IMR-90 (cell line): ENCODE measurements at regions not wholly inside any gene's neighbourhood (a gene's known extent, or its start where the extent isn't known, plus 50 kb on each side); places are given as distances from the start of the nearest gene placed in this dataset.

Source experiments
- ATAC-seq: fragments of 200-7000 bp; cut with Tn5 transposase; 2 replicates; pipeline ENCODE4 v1.9.1; 2020; ENCODE audit warnings: low read depth, mild to moderate bottlenecking, moderate library complexity
- BruUV-seq: library from RNA; stranded (reverse); fragments of 400-500 nt; replicated peaks from 2 replicates; lab custom pipeline; 2021; lab: Mats Ljungman, UMichigan
- CTCF ChIA-PET: fragments of 300-600 bp; formaldehyde crosslinking; extraction: SDS; loops from one replicate; lab custom pipeline; 2021; ENCODE audit warnings: antibody characterized with exemption; lab: Yijun Ruan, JAX
- POLR2A ChIA-PET: fragments of 300-600 bp; sonication (Branson Sonifier 250); formaldehyde crosslinking; loops from one replicate; lab custom pipeline; 2022; ENCODE audit warnings: antibody characterized with exemption; ENCODE audit not compliant: unreplicated experiment; lab: Charles Lee
- DNase-seq: peaks from one replicate; pipeline ENCODE4 v3.0.0; 2013
- H2AFZ ChIP-seq: replicated peaks from 2 replicates; pipeline ENCODE3; 2013; ENCODE audit warnings: low read length, mild to moderate bottlenecking; ENCODE audit not compliant: poor library complexity
- H2AK5ac ChIP-seq: 2 replicates; pipeline ENCODE4 v1.6.1; 2013; ENCODE audit warnings: low read depth, low read length, inconsistent platforms
- H2AK9ac ChIP-seq: replicated peaks from 2 replicates; pipeline ENCODE3; 2013; ENCODE audit warnings: mild to moderate bottlenecking, low read depth, low read length, moderate library complexity; ENCODE audit not compliant: poor library complexity
- H2BK120ac ChIP-seq: 2 replicates; pipeline ENCODE4 v1.6.1; 2013; ENCODE audit warnings: low read depth, low read length, inconsistent platforms
- H2BK15ac ChIP-seq: 3 replicates; pipeline ENCODE4 v1.6.1; 2013; ENCODE audit warnings: low read depth, low read length, inconsistent platforms
- H2BK20ac ChIP-seq: 2 replicates; pipeline ENCODE4 v1.6.1; 2013; ENCODE audit warnings: low read depth, mild to moderate bottlenecking, inconsistent platforms, low read length, moderate library complexity
- H2BK5ac ChIP-seq: 2 replicates; pipeline ENCODE4 v1.6.1; 2013; ENCODE audit warnings: mild to moderate bottlenecking, low read depth, low read length, inconsistent platforms; ENCODE audit not compliant: poor library complexity, severe bottlenecking
- H3K14ac ChIP-seq: replicated peaks from 2 replicates; pipeline ENCODE4 v1.6.1; 2013; ENCODE audit warnings: low read depth, low read length, inconsistent platforms
- H3K18ac ChIP-seq: 2 replicates; pipeline ENCODE4 v1.6.1; 2013; ENCODE audit warnings: low read depth, low read length, control low read depth
- H3K23ac ChIP-seq: 2 replicates; pipeline ENCODE4 v1.6.1; 2013; ENCODE audit warnings: low read depth, low read length, inconsistent platforms
- H3K27ac ChIP-seq: 2 replicates; pipeline ENCODE4 v1.5.1; 2013; ENCODE audit warnings: mild to moderate bottlenecking, control low read depth, low read length; ENCODE audit not compliant: insufficient read depth
- H3K27me3 ChIP-seq: 2 replicates; pipeline ENCODE4 v1.6.1; 2013; ENCODE audit warnings: low read length; ENCODE audit not compliant: control insufficient read depth, insufficient read depth
- H3K36me3 ChIP-seq: 2 replicates; pipeline ENCODE4 v1.6.1; 2013; ENCODE audit warnings: low read length, mixed read lengths; ENCODE audit not compliant: control insufficient read depth, insufficient read depth
- H3K4ac ChIP-seq: 2 replicates; pipeline ENCODE4 v1.6.1; 2013; ENCODE audit warnings: low read depth, low read length, inconsistent platforms
- H3K4me1 ChIP-seq: 2 replicates; pipeline ENCODE4 v1.6.1; 2013; ENCODE audit warnings: low read length, mixed read lengths; ENCODE audit not compliant: control insufficient read depth, insufficient read depth
- H3K4me2 ChIP-seq: 2 replicates; pipeline ENCODE4 v1.6.1; 2013; ENCODE audit warnings: low read depth, mild to moderate bottlenecking, control low read depth, low read length, moderate library complexity
- H3K4me3 ChIP-seq: 2 replicates; pipeline ENCODE4 v1.5.1; 2013; ENCODE audit warnings: low read depth, mild to moderate bottlenecking, control low read depth, low read length, moderate library complexity; ENCODE audit not compliant: insufficient read depth
- H3K56ac ChIP-seq: 2 replicates; pipeline ENCODE4 v1.6.1; 2013; ENCODE audit warnings: low read length, inconsistent platforms; ENCODE audit not compliant: insufficient read depth; ENCODE audit errors: extremely low read depth
- H3K79me1 ChIP-seq, 2 experiments: 2 replicates each; pipeline ENCODE4 v1.6.1; 2013; ENCODE audit warnings: low read length in 2 of 2, inconsistent platforms in 1 of 2, low read depth in 1 of 2
- H3K9ac ChIP-seq: 2 replicates; pipeline ENCODE4 v1.6.1; 2013; ENCODE audit warnings: low read depth, low read length, control low read depth
- H3K9me1 ChIP-seq: 2 replicates; pipeline ENCODE4 v1.6.1; 2013; ENCODE audit warnings: low read length, inconsistent platforms; ENCODE audit not compliant: insufficient read depth
- H3K9me3 ChIP-seq: 2 replicates; pipeline ENCODE4 v1.6.1; 2013; ENCODE audit warnings: low read length; ENCODE audit not compliant: control insufficient read depth, insufficient read depth
- H4K20me1 ChIP-seq: 2 replicates; pipeline ENCODE4 v1.6.1; 2013; ENCODE audit warnings: low read length, inconsistent platforms; ENCODE audit not compliant: insufficient read depth
- H4K5ac ChIP-seq: 2 replicates; pipeline ENCODE4 v1.6.1; 2013; ENCODE audit warnings: mild to moderate bottlenecking, low read depth, low read length, control low read depth
- H4K8ac ChIP-seq, 2 experiments: 2 replicates each; pipeline ENCODE4 v1.6.1; 2013; ENCODE audit warnings: low read depth in 2 of 2, low read length in 2 of 2, control low read depth in 1 of 2, inconsistent platforms in 1 of 2
- H4K91ac ChIP-seq: 2 replicates; pipeline ENCODE4 v1.6.1; 2013; ENCODE audit warnings: low read depth, low read length, inconsistent platforms; ENCODE audit not compliant: insufficient read depth
- CEBPB ChIP-seq: IDR thresholded peaks from 2 replicates; pipeline ENCODE4 v1.6.1; 2012; ENCODE audit warnings: low read depth, low read length, improper control_type of control experiment
- CHD1 ChIP-seq: IDR thresholded peaks from 2 replicates; pipeline ENCODE4 v1.6.1; 2012; ENCODE audit warnings: low read depth, low read length, improper control_type of control experiment
- CTCF ChIP-seq: conservative IDR thresholded peaks from 2 replicates; pipeline ENCODE4 v1.5.1; 2012; ENCODE audit warnings: mild to moderate bottlenecking, low read depth, low read length, improper control_type of control experiment
- ELK1 ChIP-seq: fragments of 150-350 bp; IDR thresholded peaks from 2 replicates; pipeline ENCODE4 v1.6.1; 2016; ENCODE audit warnings: low read depth, mild to moderate bottlenecking, low read length, moderate library complexity, borderline replicate concordance
- FOS ChIP-seq: fragments of 150-350 bp; IDR thresholded peaks from 2 replicates; pipeline ENCODE4 v1.6.1; 2016; ENCODE audit warnings: low read depth, low read length
- MAFK ChIP-seq: IDR thresholded peaks from 2 replicates; pipeline ENCODE4 v1.6.1; 2012; ENCODE audit warnings: low read depth, low read length, improper control_type of control experiment
- MAZ ChIP-seq: IDR thresholded peaks from 2 replicates; pipeline ENCODE4 v1.6.1; 2012; ENCODE audit warnings: low read depth, mild to moderate bottlenecking, low read length, improper control_type of control experiment, moderate library complexity, borderline replicate concordance
- MXI1 ChIP-seq: IDR thresholded peaks from 2 replicates; pipeline ENCODE4 v1.6.1; 2012; ENCODE audit warnings: low read depth, mild to moderate bottlenecking, low read length, moderate library complexity, borderline replicate concordance
- NFE2L2 ChIP-seq: fragments of 150-350 bp; IDR thresholded peaks from 2 replicates; pipeline ENCODE4 v1.6.1; 2016; ENCODE audit warnings: low read depth, mild to moderate bottlenecking, low read length
- POLR2A ChIP-seq: IDR thresholded peaks from 2 replicates; pipeline ENCODE4 v1.6.1; 2012; ENCODE audit warnings: mild to moderate bottlenecking, low read depth, low read length
- RCOR1 ChIP-seq: IDR thresholded peaks from 2 replicates; pipeline ENCODE4 v1.6.1; 2012; ENCODE audit warnings: mild to moderate bottlenecking, low read length, improper control_type of control experiment; ENCODE audit not compliant: insufficient replicate concordance
- RFX5 ChIP-seq: IDR thresholded peaks from 2 replicates; pipeline ENCODE4 v1.8.0; 2012; ENCODE audit warnings: low read depth, mild to moderate bottlenecking, low read length, moderate library complexity
- SMC3 ChIP-seq: fragments of 150-350 bp; IDR thresholded peaks from 2 replicates; pipeline ENCODE4 v1.6.1; 2016; ENCODE audit warnings: low read depth, mild to moderate bottlenecking, antibody characterized with exemption, low read length, moderate library complexity
- WGBS, 2 experiments: methylation state at CpG; one replicate each; pipeline versions ENCODE4 v1.1.5 to v1.1.7; 2013; ENCODE audit warnings: missing lambda C conversion rate in 2 of 2; ENCODE audit not compliant: insufficient read length in 1 of 2; ENCODE audit errors: extremely low coverage in 2 of 2; 5-methylcytosine and 5-hydroxymethylcytosine counted together
- dilution Hi-C: fragments of 300-500 bp; cut with HindIII; formaldehyde crosslinking; loops from one replicate; pipeline ENCODE4 v1.14.3; 2018; ENCODE audit warnings: low sequenced_read_pairs; ENCODE audit not compliant: unreplicated experiment
- in situ Hi-C: fragments of 300-500 bp; cut with MboI; formaldehyde crosslinking; loops from 3 replicates; pipeline ENCODE4 v1.14.3; 2019; ENCODE audit warnings: low sequenced_read_pairs, inconsistent platforms, mixed read lengths
- intact Hi-C: fragments of 100-400 bp; cut with micrococcal nuclease; formaldehyde crosslinking; loops from 2 replicates; pipeline ENCODE4 v1.10.0; 2022
- TF ChIP-seq, protein P1 (sequence below): fragments of 150-350 bp; IDR thresholded peaks from 2 replicates; pipeline ENCODE4 v1.6.1; 2017; ENCODE audit warnings: mild to moderate bottlenecking, antibody characterized with exemption, low read length, low read depth

- Histone ChIP-seq H4K8ac (no peak overlapping the region), H2AK5ac (no peak overlapping the region), H2AK9ac (no peak overlapping the region), H3K4me3 (no peak overlapping the region), H3K79me1 (no peaks in the 10 kb centered on the region), H3K4me1 (no peaks in the 10 kb centered on the region), H3K23ac (no peak overlapping the region), H4K5ac (no peak overlapping the region), H3K18ac (no peak overlapping the region), H3K9ac (no peak overlapping the region), H2BK5ac (no peak overlapping the region), H4K91ac (no peak overlapping the region), H3K56ac (no peak overlapping the region), H3K36me3 (no peaks in the 10 kb centered on the region), H2BK15ac (no peak overlapping the region), H3K27me3 (peaks cover 27% of the 10 kb centered on the region), H3K9me3 (peaks cover 8% of the 10 kb centered on the region), H3K14ac (no peak overlapping the region), H2AFZ (peak overlapping the region; percentile 72), H3K4me2 (peak overlapping the region; percentile 44), H3K4ac (no peak overlapping the region), H4K20me1 (no peaks in the 10 kb centered on the region), H3K9me1 (no peaks in the 10 kb centered on the region), H2BK20ac (0 out of 2 replicates have a peak overlapping the region, but pooled peaks have one; percentile 19), H3K27ac (no peak overlapping the region), H2BK120ac (no peak overlapping the region)
- BruUV-seq: no TSS peak
- ChIA-PET POLR2A (no interaction called here), CTCF (no interaction called here)
- intact Hi-C loops (no loop called here), dilution Hi-C loops (no loop called here), in situ Hi-C loops (no loop called here)
- WGBS, 2 experiments: 4% methylated on average over 5 of the region's 29 CpGs; no CpG with 5 or more reads in 1 of the 2 experiments
- ATAC-seq (peak; percentile 80), DNase-seq (peak; percentile 12)
- TF ChIP-seq ELK1: no peak
- no peak for TF ChIP-seq CHD1
- no peak for TF ChIP-seq FOS
- TF ChIP-seq, protein P1, sequence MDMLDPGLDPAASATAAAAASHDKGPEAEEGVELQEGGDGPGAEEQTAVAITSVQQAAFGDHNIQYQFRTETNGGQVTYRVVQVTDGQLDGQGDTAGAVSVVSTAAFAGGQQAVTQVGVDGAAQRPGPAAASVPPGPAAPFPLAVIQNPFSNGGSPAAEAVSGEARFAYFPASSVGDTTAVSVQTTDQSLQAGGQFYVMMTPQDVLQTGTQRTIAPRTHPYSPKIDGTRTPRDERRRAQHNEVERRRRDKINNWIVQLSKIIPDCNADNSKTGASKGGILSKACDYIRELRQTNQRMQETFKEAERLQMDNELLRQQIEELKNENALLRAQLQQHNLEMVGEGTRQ: no peak
- TF ChIP-seq MXI1: no peak
- no peak for TF ChIP-seq SMC3
- no peak for TF ChIP-seq POLR2A
- no peak for TF ChIP-seq RCOR1
- no peak for TF ChIP-seq NFE2L2
- no peak for TF ChIP-seq MAFK
- no peak for TF ChIP-seq CTCF
- TF ChIP-seq RFX5: no peak
- no peak for TF ChIP-seq MAZ
- no peak for TF ChIP-seq CEBPB
Measured at GRCh38 chr13:27006519-27007161, 165.0 kb downstream of the USP12 start.
